Stimulated activated CD8-positive, alpha-beta memory T cell treated with anti-CD3 and anti-CD28 coated beads, Interleukin-4, amount 100 ng/mL, for 1 hour (primary cell): ENCODE measurements at regions not wholly inside any gene's neighbourhood (a gene's known extent, or its start where the extent isn't known, plus 50 kb on each side); places are given as distances from the start of the nearest gene placed in this dataset.

ENCODE experiments used
- DNase-seq, 2 donors: peaks; one replicate each; pipeline ENCODE4 v3.0.0-alpha.2; 2020; ENCODE audit warnings: low read depth in 2 of 2, low spot score in 1 of 2

DNA sequence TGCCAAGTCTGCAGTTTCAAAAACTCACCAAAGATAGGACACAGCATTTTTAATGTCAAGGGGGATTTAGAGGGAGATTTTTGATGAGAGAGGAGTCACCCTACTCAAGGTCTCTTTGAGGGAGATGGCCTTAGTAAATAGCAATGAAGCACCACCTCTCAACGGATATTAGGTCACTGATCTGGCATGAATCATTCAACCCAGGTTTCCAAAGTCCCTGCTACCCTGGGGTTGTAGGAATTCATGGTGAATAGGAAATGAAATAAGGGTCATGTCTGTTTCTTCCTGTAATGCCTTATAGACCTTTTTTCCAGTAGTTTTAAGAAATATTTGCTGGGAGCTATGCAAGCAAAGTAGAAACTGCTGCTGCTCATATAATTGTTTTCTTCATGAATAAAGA, 2154.9 kb downstream of the LRRC4C start:
- DNase-seq: no peak

DNA sequence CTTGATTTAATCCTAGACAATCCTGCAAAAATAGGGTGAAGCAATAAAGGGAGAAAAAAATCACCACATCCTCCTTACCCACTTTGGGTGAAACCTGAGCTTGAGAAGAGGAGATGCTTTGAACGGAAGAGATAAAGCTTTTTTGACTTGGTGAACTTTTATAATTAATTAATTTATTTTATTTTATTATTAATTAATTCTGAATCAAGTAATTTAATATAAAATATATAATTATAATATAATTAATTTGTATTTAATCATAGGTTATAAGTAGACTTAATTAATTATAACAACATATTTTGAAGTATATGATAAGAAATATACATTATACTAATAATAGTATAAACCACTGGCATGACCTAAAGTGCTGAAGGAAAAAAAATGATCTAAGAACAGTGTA, 2164.8 kb downstream of the LRRC4C start:
- DNase-seq: no peak

DNA sequence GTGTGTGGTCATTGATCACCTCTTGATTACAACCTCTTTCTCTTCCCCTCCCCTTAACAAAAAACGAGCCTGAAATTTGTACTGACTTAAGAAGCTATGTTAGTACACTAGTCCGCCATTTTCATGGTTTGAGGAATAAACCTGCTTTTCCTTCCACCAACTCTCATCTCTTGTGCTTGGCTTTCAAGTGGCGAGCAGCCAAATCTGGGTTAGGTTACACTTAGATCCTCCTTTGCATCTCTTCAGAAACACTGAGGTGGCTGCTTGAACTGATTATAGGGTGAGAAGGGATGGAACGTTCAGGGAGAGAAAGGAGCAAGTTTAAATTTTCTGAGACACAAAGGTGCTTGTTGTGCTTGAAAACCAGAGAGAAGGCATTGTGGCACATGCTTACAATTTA, 2171.4 kb downstream of the LRRC4C start:
- DNase-seq: no peak

GRCh38 chr11:39268176-39268690, 2191.2 kb downstream of the LRRC4C start:
- DNase-seq: no peak

DNA sequence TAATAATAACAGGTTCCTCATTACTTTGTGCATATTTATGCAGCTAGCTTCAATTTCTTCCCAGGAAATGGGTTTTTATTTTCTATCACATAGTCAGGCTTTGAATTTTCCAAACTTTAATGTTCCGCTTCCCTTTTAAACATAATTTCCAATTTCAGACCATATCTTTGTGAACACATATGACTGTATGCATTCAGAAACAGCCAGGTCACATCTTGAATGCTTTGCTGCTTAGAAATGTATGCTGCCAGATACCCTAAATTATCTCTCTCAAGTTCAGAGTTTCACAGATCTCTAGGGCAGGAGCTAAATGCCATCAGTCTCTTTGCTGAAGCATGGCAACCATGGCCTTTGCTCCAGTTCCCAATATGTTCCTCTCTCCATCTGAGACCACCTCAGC, 2203.8 kb downstream of the LRRC4C start:
- no peak for DNase-seq

- no peak for DNase-seq
Observed at GRCh38 chr11:39249566-39250365, 2209.7 kb downstream of the LRRC4C start.

GRCh38 chr11:39247570-39248137, 2211.8 kb downstream of the LRRC4C start:
- no peak for DNase-seq

DNA sequence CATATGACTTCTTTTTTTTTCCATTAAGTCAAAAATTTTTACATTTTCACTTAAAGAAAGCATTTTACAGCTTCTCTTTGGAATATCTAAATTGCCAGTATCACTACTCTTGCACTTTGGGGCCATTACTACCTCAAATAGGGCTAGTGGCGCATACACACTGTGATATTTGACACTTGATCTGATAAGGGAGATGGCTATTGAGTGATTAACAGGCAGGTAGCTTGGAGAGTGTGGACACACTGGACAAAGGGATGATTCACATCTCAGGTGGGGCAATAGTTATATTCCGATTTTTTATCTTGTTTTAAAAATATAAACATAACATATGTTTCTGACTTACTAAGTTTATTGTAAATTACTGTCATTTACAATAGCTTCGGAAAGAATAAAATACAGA, 2219.9 kb downstream of the LRRC4C start:
- DNase-seq: no peak

- DNase-seq: no peak
Observed at GRCh38 chr11:39236916-39237315, 2222.5 kb downstream of the LRRC4C start.

DNA sequence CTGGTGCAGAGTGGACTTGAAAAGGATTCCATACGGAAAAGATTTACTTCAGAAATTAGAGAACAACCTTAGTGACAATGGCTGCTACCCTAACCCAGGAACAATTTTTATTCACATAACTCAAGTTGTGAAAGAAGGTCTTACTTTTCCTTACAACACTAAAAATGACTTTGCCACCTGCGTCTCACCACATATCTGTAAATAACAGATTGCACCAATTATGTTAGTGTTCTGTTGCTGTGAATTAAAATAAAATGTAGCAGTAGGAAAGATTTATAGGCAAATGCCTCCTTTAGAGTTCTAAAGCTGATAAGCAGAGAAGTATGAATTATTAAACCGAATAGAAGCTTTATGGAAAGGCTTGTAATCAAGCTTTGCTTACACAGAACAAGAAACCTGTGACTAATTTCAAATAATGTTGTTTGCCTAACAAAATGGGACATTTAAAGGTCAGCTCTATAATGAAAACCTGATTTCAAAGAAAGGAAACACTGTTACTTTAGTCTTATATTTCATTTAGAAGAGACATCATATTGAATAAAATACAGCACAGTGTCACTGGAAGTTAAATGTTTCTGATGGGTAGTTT, 2237.8 kb downstream of the LRRC4C start:
- no peak for DNase-seq

- DNase-seq: no peak
Observed at GRCh38 chr11:39220501-39221230, 2238.8 kb downstream of the LRRC4C start.

- DNase-seq: no peak
Observed at GRCh38 chr11:39220069-39220468, 2239.4 kb downstream of the LRRC4C start.

GRCh38 chr11:39209981-39210380, 2249.5 kb downstream of the LRRC4C start:
- no peak for DNase-seq

DNA sequence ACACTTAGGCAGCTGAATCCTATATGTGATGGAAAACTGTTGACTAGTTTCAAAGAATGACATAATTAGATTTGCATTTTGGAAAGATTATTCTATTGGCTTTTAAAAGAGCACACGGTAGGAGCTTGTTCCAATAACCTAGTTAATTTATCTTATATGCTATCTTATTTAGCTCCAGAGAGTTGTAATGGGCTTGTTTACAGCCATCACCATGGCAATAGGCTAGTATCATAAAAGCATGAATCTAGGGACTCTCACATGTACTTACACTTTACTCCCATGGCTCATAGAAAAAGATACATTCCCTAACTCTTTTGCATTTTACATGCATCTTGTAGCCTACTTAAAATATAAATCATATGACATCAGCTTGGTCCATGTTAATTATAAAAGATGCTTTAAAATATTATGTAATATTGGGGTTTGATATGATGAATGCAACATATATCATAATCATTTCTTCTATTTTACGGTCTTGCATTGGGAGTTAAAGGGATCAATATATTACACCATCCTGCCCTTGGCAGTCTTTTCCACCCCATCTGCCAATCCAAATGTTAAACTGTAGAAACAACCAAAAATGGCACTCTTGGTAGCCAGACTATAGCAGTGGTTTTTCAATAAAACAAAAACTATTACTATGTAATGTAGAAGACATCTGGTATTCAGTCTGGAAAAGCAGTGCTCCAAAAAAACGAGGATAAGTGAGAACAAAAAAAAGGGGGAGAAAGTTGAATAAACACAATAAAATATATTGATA, 2254.0 kb downstream of the LRRC4C start:
- no peak for DNase-seq

GRCh38 chr11:39192671-39193070, 2266.8 kb downstream of the LRRC4C start:
- DNase-seq: no peak

- no peak for DNase-seq
Observed at GRCh38 chr11:39190751-39191150, 2268.7 kb downstream of the LRRC4C start.

- DNase-seq: no peak
Observed at GRCh38 chr11:39177678-39178077, 2281.8 kb downstream of the LRRC4C start.

- DNase-seq: no peak
Observed at GRCh38 chr11:39174965-39175364, 2284.5 kb downstream of the LRRC4C start.

DNA sequence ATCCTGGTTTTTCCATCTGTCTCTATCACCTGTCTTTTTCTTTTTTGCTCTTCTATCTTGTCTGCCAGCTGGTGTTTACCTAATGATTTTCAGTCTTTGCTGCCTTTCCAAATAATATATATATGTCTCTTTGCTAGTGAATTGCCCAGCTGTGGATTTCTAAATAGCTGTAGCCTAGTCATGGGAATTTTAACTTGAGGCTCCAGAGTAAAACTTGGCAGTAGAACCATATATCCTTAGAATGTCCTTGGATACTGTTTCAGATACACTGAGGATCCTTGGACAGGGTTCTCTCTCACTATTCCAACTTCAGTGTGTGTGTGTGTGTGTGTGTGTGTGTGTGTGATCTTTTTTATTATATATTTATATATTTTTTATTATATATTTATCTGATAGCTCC, 2285.3 kb downstream of the LRRC4C start:
- DNase-seq: no peak

DNA sequence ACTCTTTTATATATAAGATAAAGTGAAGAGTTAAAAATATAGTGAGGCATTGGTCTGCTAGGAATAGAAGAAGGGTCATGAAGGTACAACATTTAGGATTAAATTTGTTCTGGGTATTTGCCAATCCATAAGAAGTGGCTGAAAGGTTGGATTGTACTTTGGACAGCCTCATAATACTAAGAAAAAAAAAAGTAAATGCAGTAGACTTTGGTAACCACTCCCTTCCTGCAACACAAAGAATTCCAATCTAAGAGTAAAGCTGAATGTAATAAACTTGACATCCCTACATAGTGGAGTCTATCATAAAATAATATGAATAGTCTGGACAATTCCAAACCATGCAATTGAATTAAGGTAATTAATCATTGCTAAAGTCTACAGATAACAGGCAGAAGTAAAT, 2294.4 kb downstream of the LRRC4C start:
- DNase-seq: no peak

DNA sequence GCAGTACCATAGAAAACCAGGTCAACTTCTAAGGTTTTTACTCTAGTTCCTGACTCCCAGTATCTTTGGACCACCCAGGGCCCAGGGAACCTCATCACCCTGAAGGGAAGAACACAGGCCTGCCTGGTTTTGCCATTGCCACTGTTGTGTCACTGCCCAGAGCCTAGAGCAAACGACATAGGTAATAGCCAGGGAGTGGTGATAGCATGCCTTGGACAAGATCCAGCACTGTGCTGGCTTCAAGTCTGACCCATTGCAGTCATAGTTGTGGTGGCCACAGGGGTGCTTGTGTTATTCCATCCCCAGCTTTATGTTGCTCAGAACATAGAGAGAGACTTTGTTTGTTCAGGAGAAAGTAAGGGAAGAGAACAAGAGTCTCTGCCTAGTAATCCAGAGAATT, 2310.2 kb downstream of the LRRC4C start:
- DNase-seq: no peak
